ENCODE measurements at regions not wholly inside any gene's neighbourhood (a gene's known extent, or its start where the extent isn't known, plus 50 kb on each side); places are given as distances from the start of the nearest gene placed in this dataset.
"Not testable (repeated sequence)": the region's sequence is repeated elsewhere in the genome, so short reads cannot be mapped to it uniquely, and the experiment has no call there.

DNA sequence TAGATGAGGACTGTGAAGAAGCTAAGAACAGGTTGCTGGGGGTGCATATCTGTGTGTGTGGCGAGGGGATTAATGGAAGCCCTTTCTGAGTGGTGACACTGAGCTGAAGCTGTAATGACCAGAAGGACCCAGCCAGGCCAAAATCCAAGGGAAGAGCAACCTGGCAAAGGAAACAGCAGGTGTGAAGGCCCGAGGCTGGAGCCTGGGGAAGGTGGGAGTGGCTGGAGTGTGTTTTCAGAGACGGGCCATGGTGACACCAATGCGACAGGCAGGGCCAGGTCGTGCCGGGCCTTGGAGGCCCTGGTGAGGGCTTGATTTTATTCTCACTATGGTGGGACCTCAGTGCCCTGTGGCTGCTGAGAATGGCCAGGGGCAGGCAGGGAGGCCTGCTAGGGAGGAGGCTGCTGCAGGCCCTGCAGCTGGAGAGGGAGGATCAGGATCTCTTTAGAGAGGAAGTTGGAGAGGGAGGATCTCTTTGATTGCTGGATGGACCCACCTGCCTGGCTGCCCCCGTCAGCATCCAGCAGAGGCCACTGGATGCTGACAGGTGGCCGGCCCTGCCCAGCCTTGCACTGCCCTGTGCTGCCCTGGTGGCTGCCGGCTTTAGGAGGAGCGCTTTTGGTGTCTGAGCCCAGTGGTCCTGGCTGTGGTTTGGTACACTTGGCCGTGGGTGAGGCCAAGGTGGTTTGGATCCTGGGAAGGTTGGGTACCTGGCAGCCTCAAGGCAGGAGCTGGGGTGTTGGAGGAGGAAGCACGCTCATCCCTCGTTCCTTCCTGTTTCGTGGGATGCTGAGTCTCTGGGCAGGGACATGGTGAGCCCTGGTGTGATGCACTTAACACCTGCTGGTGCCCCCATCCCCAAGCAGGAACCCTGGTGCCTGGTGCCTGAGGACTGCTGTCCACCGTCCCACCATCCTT is 188.3 kb downstream of the SEC14L1 start:
- no peak overlapping the region for H3K4me3 Mint-ChIP-seq

GRCh38 chr17:77329741-77330531 is 189.2 kb downstream of the SEC14L1 start:
- Mint-ChIP-seq H3K9me3 (ENCODE audit: insufficient read depth) (peaks cover 9% of the 10 kb centered on the region), H3K4me1 (ENCODE audit: low read depth) (peaks cover 73% of the 10 kb centered on the region), H3K27me3 (ENCODE audit: low read depth) (peaks cover 2% of the 10 kb centered on the region), H3K4me3 (no peak overlapping the region), H3K27ac (no peak overlapping the region), H3K36me3 (ENCODE audit: low read depth) (peaks cover 14% of the 10 kb centered on the region)
- ATAC-seq (no peak), DNase-seq (no peak)
- ChIA-PET CTCF (interaction anchor here (0.9 to 4.0 kb wide), 7 partner anchors 11 to 316 kb away, joined by 3 to 59 read pairs (median 28); no protein-coding TSS in a partner anchor), POLR2A (no interaction called here)

More for the DNA sequence above, 188.3 kb downstream of the SEC14L1 start:
- ChIA-PET POLR2A (no interaction called here), CTCF (interaction anchor here (1.2 to 4.0 kb wide), 4 partner anchors 12 to 166 kb away, joined by 3 to 59 read pairs (median 30); no protein-coding TSS in a partner anchor)
- Mint-ChIP-seq H3K27ac (peak overlapping the region; percentile 4), H3K27me3 (ENCODE audit: low read depth) (peaks cover 2% of the 10 kb centered on the region), H3K4me1 (ENCODE audit: low read depth) (peaks cover 81% of the 10 kb centered on the region), H3K9me3 (ENCODE audit: insufficient read depth) (peaks cover 9% of the 10 kb centered on the region), H3K36me3 (ENCODE audit: low read depth) (peaks cover 14% of the 10 kb centered on the region)
- DNase-seq: no peak
- ATAC-seq: no peak

DNA sequence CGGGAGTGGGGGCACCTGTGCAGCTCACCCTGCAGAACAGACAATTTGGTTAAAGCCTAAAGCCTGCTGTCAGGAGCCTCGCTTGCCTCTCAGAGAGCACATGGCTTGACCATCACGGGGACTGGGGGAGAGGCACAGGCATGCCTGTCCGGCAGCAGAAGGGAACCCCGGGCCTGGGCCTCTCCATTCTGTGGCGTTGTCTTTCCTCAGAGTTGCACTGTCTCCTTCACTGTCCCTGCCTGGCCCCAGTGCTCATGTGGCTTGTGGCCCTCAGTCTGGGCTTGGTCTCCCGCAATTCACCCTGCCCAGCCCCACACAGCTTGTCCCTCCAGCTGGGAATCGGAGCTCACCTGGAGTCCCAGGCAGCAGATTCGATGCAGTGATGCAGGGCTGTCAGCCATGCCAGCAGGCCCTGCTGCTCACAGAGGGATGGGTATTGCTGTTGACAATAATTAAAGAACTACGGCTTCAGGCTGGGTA is 189.9 kb downstream of the SEC14L1 start:
- no peak for DNase-seq
- ChIA-PET CTCF (interaction anchor here (0.9 to 4.0 kb wide), 14 partner anchors 10 to 315 kb away, joined by 3 to 59 read pairs (median 14); no protein-coding TSS in a partner anchor), POLR2A (interaction anchor here (1.4 kb wide), 1 partner anchor 115 kb away, joined by 3 read pairs; no protein-coding TSS in a partner anchor)
- peaks cover 14% of the 10 kb centered on the region for H3K36me3 Mint-ChIP-seq (ENCODE audit: low read depth)
- no peak overlapping the region for H3K4me3 Mint-ChIP-seq
- H3K4me1 Mint-ChIP-seq (ENCODE audit: low read depth): peaks cover 65% of the 10 kb centered on the region
- H3K9me3 Mint-ChIP-seq (ENCODE audit: insufficient read depth): peaks cover 9% of the 10 kb centered on the region
- H3K27me3 Mint-ChIP-seq (ENCODE audit: low read depth): peaks cover 2% of the 10 kb centered on the region
- ATAC-seq: no peak
- H3K27ac Mint-ChIP-seq: no peak overlapping the region

DNA sequence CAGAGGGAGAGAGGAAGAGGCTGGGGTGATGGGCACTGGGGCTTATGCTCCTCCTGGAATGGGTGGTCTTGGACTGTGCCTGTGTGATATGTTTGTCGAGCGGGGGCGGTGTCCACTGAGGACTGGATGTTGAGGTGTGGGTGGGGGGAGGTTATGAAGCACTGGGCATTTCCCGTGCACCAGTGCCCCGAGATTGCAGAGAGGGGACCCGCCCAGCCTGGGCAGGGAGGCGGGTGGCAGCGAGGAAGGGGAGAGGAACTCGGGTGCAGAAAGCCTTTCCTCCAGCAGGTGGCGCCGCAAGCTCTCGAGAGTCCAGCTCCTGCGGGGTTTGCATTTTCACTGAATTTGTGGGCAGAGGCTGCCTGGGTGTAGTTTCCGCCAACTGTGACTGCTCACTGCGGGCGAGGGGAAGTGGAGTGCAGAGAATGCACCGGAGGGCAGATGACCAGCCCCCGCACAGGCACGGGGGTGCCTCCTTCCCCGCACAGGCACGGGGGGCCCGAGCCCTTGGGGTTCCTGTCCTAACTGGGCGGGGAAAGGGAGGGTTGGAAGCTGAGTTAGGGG is 190.6 kb downstream of the SEC14L1 start:
- Mint-ChIP-seq H3K4me1 (ENCODE audit: low read depth) (peaks cover 58% of the 10 kb centered on the region), H3K36me3 (ENCODE audit: low read depth) (peaks cover 14% of the 10 kb centered on the region), H3K27me3 (ENCODE audit: low read depth) (peaks cover 2% of the 10 kb centered on the region), H3K4me3 (peak overlapping the region; percentile 76), H3K27ac (peak overlapping the region; percentile 88), H3K9me3 (ENCODE audit: insufficient read depth) (peaks cover 9% of the 10 kb centered on the region)
- ATAC-seq: peak; percentile 90
- DNase-seq: peak; percentile 97
- POLR2A ChIA-PET: interaction anchor here (0.5 to 2.9 kb wide), 13 partner anchors 11 to 143 kb away, joined by 3 to 12 read pairs (median 3); no protein-coding TSS in a partner anchor
- CTCF ChIA-PET: interaction anchor here (0.9 to 4.0 kb wide), 33 partner anchors 10 to 314 kb away, joined by 3 to 59 read pairs (median 6); no protein-coding TSS in a partner anchor

DNA sequence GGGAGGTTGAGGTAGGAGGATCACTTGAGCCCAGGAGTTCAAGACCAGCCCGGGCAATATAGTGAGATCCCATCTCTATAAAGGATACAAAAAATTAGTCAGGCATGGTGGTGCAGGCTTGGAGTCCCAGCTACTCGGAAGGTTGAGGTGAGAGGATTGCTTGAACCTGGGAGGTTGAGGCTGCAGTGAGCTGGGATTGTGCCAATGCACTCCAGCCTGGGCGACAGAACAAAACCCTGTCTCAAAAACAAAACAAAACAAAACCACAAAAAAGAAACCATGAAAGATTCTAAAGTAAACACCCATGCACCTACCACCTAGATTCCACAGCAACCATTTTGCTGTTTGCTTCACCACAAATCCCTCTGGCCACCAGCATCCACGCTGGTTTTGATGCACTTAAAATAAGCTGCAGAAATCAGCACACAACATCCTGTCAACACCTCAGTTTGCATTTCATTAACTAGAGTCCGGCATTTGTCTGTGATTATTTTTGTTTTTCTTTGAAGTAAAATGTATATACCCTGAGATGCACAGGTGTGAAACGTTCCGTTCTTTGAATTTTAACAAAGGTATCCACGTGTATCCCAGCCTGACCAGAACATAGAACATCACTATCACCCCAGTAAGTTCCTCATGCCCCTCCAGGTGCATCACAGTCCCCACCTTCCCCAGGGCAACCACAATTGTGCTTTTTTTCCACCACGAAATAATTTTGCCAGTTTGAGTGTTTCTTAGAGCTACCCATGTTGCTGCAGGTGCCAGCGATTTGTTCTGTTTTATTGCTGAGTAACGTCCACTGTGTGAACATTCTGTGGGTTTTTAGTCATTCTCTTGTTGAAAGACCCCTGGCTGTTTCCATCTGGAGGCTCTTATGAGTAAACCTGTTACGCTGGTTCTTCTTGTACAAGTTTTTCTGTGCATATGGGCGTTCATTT is 191.5 kb downstream of the SEC14L1 start:
- peaks cover 2% of the 10 kb centered on the region for H3K27me3 Mint-ChIP-seq (ENCODE audit: low read depth)
- peak overlapping the region; percentile 76 for H3K4me3 Mint-ChIP-seq
- peaks cover 52% of the 10 kb centered on the region for H3K4me1 Mint-ChIP-seq (ENCODE audit: low read depth)
- ChIA-PET CTCF (interaction anchor here (0.6 to 4.0 kb wide), 36 partner anchors 9 to 372 kb away, joined by 3 to 59 read pairs (median 6); no protein-coding TSS in a partner anchor), POLR2A (interaction anchor here (0.5 to 2.9 kb wide), 12 partner anchors 40 to 798 kb away, joined by 3 to 12 read pairs (median 4); no protein-coding TSS in a partner anchor)
- H3K9me3 Mint-ChIP-seq (ENCODE audit: insufficient read depth): peaks cover 17% of the 10 kb centered on the region
- peaks cover 16% of the 10 kb centered on the region for H3K36me3 Mint-ChIP-seq (ENCODE audit: low read depth)
- DNase-seq (peak; percentile 67), ATAC-seq (peak; percentile 47)
- peak overlapping the region; percentile 88 for H3K27ac Mint-ChIP-seq

DNA sequence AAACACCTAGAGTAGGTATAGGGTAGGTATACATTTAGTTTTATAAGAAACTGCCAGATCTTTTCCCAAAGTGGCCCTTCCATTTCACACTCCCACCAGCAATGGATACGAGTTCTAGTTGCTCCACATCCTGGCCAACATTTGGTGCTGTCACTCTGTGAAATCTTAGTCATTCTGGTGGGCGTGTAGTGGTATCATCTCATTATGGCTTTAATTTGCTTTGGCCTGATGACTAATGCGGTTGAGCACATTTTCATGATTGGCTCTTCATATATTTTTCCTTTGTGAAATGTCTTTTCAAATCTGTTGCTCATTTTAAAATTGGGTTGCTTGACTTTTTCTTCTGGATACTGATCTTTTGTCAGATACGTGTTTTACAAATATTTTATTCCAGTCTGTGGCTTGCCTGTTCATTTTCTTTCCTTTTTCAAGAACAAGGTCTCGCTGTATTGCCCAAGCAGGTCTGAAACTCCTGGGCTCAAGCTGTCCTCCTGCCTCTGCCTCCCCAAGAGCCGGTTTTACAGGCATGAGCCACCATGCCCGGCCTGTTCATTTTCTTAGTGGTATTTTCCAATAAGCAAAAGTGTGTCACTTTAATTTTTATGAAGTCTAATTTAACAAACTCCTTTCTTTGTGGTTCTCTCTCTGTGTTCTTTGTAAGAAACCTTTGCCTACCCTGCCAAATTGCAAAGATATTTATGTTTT is 192.4 kb downstream of the SEC14L1 start:
- peaks cover 22% of the 10 kb centered on the region for H3K9me3 Mint-ChIP-seq (ENCODE audit: insufficient read depth)
- POLR2A ChIA-PET: interaction anchor here (0.9 to 2.9 kb wide), 4 partner anchors 40 to 112 kb away, joined by 4 to 9 read pairs (median 6); no protein-coding TSS in a partner anchor
- no peak for ATAC-seq
- H3K27me3 Mint-ChIP-seq (ENCODE audit: low read depth): peaks cover 2% of the 10 kb centered on the region
- peaks cover 21% of the 10 kb centered on the region for H3K36me3 Mint-ChIP-seq (ENCODE audit: low read depth)
- peak overlapping the region; percentile 76 for H3K4me3 Mint-ChIP-seq
- peak overlapping the region; percentile 88 for H3K27ac Mint-ChIP-seq
- H3K4me1 Mint-ChIP-seq (ENCODE audit: low read depth): peaks cover 49% of the 10 kb centered on the region
- CTCF ChIA-PET: interaction anchor here (0.8 to 3.9 kb wide), 16 partner anchors 25 to 161 kb away, joined by 3 to 59 read pairs (median 8); no protein-coding TSS in a partner anchor
- no peak for DNase-seq

DNA sequence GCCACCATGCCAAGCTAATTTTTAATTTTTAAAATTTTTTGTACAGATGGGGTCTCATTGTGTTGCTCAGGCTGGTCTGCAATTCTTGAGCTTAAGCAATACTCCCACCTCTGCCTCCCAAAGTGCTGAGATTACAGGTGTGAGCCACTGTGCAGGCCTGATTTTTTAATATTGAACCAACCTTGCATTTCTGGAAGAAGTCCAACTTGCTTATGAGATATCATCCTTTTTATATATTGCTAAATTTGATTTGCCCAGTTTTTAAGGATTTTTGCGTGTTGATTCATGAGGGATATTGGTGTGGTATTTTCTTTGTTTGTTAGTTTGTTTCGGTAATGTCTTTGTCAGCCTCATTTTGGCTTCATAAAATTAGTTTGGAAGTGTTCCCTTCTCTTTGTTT is 196.4 kb downstream of the SEC14L1 start:
- Mint-ChIP-seq H3K9me3 (ENCODE audit: insufficient read depth) (peaks cover 22% of the 10 kb centered on the region), H3K27ac (no peak overlapping the region), H3K36me3 (ENCODE audit: low read depth) (peaks cover 20% of the 10 kb centered on the region), H3K27me3 (ENCODE audit: low read depth) (no peaks in the 10 kb centered on the region), H3K4me1 (ENCODE audit: low read depth) (peaks cover 34% of the 10 kb centered on the region), H3K4me3 (no peak overlapping the region)
- DNase-seq: no peak
- CTCF ChIA-PET: no interaction called here
- no peak for ATAC-seq
- POLR2A ChIA-PET: no interaction called here

GRCh38 chr17:77341069-77341541 is 200.3 kb downstream of the SEC14L1 start:
- ChIA-PET POLR2A (interaction anchor here (0.6 kb wide), 1 partner anchor 102 kb away, joined by 4 read pairs; no protein-coding TSS in a partner anchor), CTCF (interaction anchor here (0.7 to 4.7 kb wide), 8 partner anchors 10 to 89 kb away, joined by 3 to 28 read pairs (median 4); no protein-coding TSS in a partner anchor)
- peak overlapping the region; percentile 61 for H3K27ac Mint-ChIP-seq
- no peaks in the 10 kb centered on the region for H3K27me3 Mint-ChIP-seq (ENCODE audit: low read depth)
- ATAC-seq: no peak
- H3K4me3 Mint-ChIP-seq: peak overlapping the region; percentile 6
- peaks cover 45% of the 10 kb centered on the region for H3K4me1 Mint-ChIP-seq (ENCODE audit: low read depth)
- no peak for DNase-seq
- H3K9me3 Mint-ChIP-seq (ENCODE audit: insufficient read depth): peaks cover 12% of the 10 kb centered on the region
- peaks cover 14% of the 10 kb centered on the region for H3K36me3 Mint-ChIP-seq (ENCODE audit: low read depth)

DNA sequence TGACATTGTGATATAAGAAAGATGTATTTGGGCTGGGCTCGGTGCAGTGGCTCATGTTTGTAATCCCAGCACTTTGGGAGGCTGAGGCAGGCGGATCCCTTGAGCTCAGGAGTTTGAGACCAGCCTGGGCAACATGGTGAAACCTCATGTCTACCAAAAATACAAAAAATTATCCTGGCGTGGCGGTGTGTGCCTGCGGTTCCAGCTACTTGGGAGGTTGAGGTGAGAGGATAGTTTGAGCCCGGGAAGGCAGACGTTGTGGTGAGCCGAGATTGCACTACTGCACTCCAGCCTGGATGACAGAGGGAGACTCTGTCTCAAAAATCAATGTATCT is 201.9 kb downstream of the SEC14L1 start:
- Mint-ChIP-seq H3K27ac (peak overlapping the region; percentile 91), H3K36me3 (ENCODE audit: low read depth) (peaks cover 12% of the 10 kb centered on the region), H3K4me1 (ENCODE audit: low read depth) (peaks cover 45% of the 10 kb centered on the region), H3K4me3 (peak overlapping the region; percentile 66)
- not testable (repeated sequence) for ATAC-seq; DNase-seq; H3K27me3 Mint-ChIP-seq (ENCODE audit: low read depth); H3K9me3 Mint-ChIP-seq (ENCODE audit: insufficient read depth)
- POLR2A ChIA-PET: interaction anchor here (0.6 to 0.9 kb wide), 3 partner anchors 33 to 78 kb away, joined by 3 read pairs; no protein-coding TSS in a partner anchor
- CTCF ChIA-PET: interaction anchor here (1.3 to 4.7 kb wide), 3 partner anchors 12 to 57 kb away, joined by 3 to 28 read pairs (median 8); no protein-coding TSS in a partner anchor

Data from activated CD8-positive, alpha-beta T cell treated with anti-CD3 and anti-CD28 coated beads, Interleukin-2, amount 10 ng/mL, durations not matched to agents 7 days and 5 days (primary cell).